B cell (primary cell): ENCODE measurements at regions not wholly inside any gene's neighbourhood (a gene's known extent, or its start where the extent isn't known, plus 50 kb on each side); places are given as distances from the start of the nearest gene placed in this dataset.

Source experiments
- ATAC-seq: fragments of 200-7000 bp; cut with Tn5 transposase; one replicate; pipeline ENCODE4 v1.10.0; 2021; ENCODE audit warnings: low read depth, mild to moderate bottlenecking, moderate number of reproducible peaks, moderate library complexity
- CTCF ChIA-PET: fragments of 350-600 bp; sonication (Branson Sonifier 250); formaldehyde crosslinking; loops from one replicate; lab custom pipeline; 2021; ENCODE audit warnings: antibody characterized with exemption, inconsistent platforms; lab: Charles Lee
- POLR2A ChIA-PET: fragments of 350-600 bp; sonication (Branson Sonifier 250); formaldehyde crosslinking; loops from one replicate; lab custom pipeline; 2021; ENCODE audit warnings: antibody characterized with exemption; lab: Charles Lee
- DNase-seq: peaks from one replicate; pipeline ENCODE4 v3.0.0; 2013
- H2AFZ ChIP-seq: 2 replicates; pipeline ENCODE4 v1.6.1; 2012; ENCODE audit warnings: mild to moderate bottlenecking, low read depth, low read length; ENCODE audit not compliant: insufficient read depth, poor library complexity, severe bottlenecking
- H3K27ac ChIP-seq, 2 donors: 1 replicate in 1 of 2; 2 replicates in 1 of 2; pipeline ENCODE4 v1.5.1; 2012 to 2013; ENCODE audit warnings: low read length in 2 of 2, mild to moderate bottlenecking in 2 of 2, moderate library complexity in 1 of 2
- H3K27me3 ChIP-seq, 4 experiments: fragments of 200-600 bp in 1 of 4; sonication (generic) in 1 of 4; replicated peaks in 1 of 4; 1 replicate in 2 of 4; 2 replicates in 2 of 4; pipeline versions ENCODE4 v1.6.1 to v1.7.0; 2013 to 2016; ENCODE audit warnings: low read length in 3 of 4, mild to moderate bottlenecking in 2 of 4, mixed read lengths in 1 of 4, moderate library complexity in 1 of 4; ENCODE audit not compliant: insufficient read depth in 4 of 4, control insufficient read depth in 3 of 4; ENCODE audit errors: control extremely low read depth in 1 of 4
- H3K36me3 ChIP-seq, 2 experiments: replicated peaks in 1 of 2; 1 replicate in 1 of 2; 2 replicates in 1 of 2; pipeline versions ENCODE4 v1.6.1 to v1.7.1; 2013; ENCODE audit warnings: low read length in 1 of 2; ENCODE audit not compliant: insufficient read depth in 2 of 2, control insufficient read depth in 1 of 2; ENCODE audit errors: control extremely low read depth in 1 of 2, extremely low read depth in 1 of 2
- H3K4me1 ChIP-seq, 2 donors: fragments of 200-600 bp in 1 of 2; sonication (generic) in 1 of 2; 1 replicate in 1 of 2; 2 replicates in 1 of 2; pipeline versions ENCODE4 v1.5.1 to v1.6.1; 2013 to 2017; ENCODE audit warnings: low read length in 2 of 2; ENCODE audit not compliant: control insufficient read depth in 2 of 2, insufficient read depth in 2 of 2
- H3K4me2 ChIP-seq: replicated peaks from 2 replicates; pipeline ENCODE3; 2012; ENCODE audit warnings: mild to moderate bottlenecking, low read depth, low read length; ENCODE audit not compliant: poor library complexity, severe bottlenecking
- H3K4me3 ChIP-seq, 5 experiments: fragments of 200-600 bp in 1 of 5; sonication (generic) in 1 of 5; 1 replicate in 3 of 5; 2 replicates in 2 of 5; pipeline versions ENCODE4 v1.5.1 to v1.7.0; 2011 to 2016; ENCODE audit warnings: low read length in 4 of 5, mild to moderate bottlenecking in 4 of 5, low read depth in 2 of 5, control low read depth in 1 of 5, moderate library complexity in 1 of 5; ENCODE audit not compliant: insufficient read depth in 1 of 5; ENCODE audit errors: control extremely low read depth in 1 of 5, extremely low read depth in 1 of 5
- H3K79me2 ChIP-seq: fragments of 200-600 bp; sonication (generic); one replicate; pipeline ENCODE4 v1.6.0; 2016; ENCODE audit warnings: low read length; ENCODE audit not compliant: control insufficient read depth, insufficient read depth
- H3K9ac ChIP-seq: fragments of 200-600 bp; sonication (generic); 2 replicates; pipeline ENCODE4 v1.6.1; 2017; ENCODE audit warnings: mild to moderate bottlenecking, low read length, moderate library complexity
- H3K9me3 ChIP-seq, 3 donors: one replicate each; pipeline versions ENCODE4 v1.6.1 to v1.7.1; 2013; ENCODE audit warnings: low read length in 2 of 3; ENCODE audit not compliant: control insufficient read depth in 2 of 3, insufficient read depth in 1 of 3; ENCODE audit errors: control extremely low read depth in 1 of 3
- H4K20me1 ChIP-seq: 2 replicates; pipeline ENCODE4 v1.6.0; 2012; ENCODE audit warnings: mild to moderate bottlenecking, low read length; ENCODE audit not compliant: insufficient read depth, control insufficient read depth, poor library complexity, severe bottlenecking
- H3K27ac Mint-ChIP-seq: one replicate; pipeline ENCODE4 v1.8.0; 2021; ENCODE audit warnings: mixed read lengths
- H3K27me3 Mint-ChIP-seq: one replicate; pipeline ENCODE4 v1.8.0; 2021; ENCODE audit warnings: mixed read lengths
- H3K4me1 Mint-ChIP-seq: one replicate; pipeline ENCODE4 v1.8.0; 2021; ENCODE audit warnings: mixed read lengths
- H3K4me3 Mint-ChIP-seq: one replicate; pipeline ENCODE4 v1.8.0; 2021; ENCODE audit warnings: mixed read lengths
- H3K9me3 Mint-ChIP-seq: one replicate; pipeline ENCODE4 v1.8.0; 2022; ENCODE audit warnings: mixed read lengths; ENCODE audit not compliant: insufficient read depth
- EZH2 ChIP-seq: IDR thresholded peaks from 2 replicates; pipeline ENCODE4 v1.6.1; 2012; ENCODE audit warnings: borderline replicate concordance, low read depth, mild to moderate bottlenecking, moderate library complexity, low read length; ENCODE audit not compliant: insufficient read depth, poor library complexity, severe bottlenecking
- WGBS: methylation state at CpG from one replicate; pipeline ENCODE4 v1.1.5; 2013; ENCODE audit warnings: missing lambda C conversion rate; ENCODE audit not compliant: insufficient coverage; 5-methylcytosine and 5-hydroxymethylcytosine counted together
- intact Hi-C: fragments of 100-400 bp; cut with micrococcal nuclease; formaldehyde crosslinking; loops from one replicate; pipeline ENCODE4 v1.10.0; 2022
- TF ChIP-seq, protein P1 (sequence below): fragments of 200-600 bp; IDR thresholded peaks from one replicate; pipeline ENCODE4 v1.8.0; 2022; ENCODE audit warnings: antibody characterized with exemption, mild to moderate bottlenecking

DNA sequence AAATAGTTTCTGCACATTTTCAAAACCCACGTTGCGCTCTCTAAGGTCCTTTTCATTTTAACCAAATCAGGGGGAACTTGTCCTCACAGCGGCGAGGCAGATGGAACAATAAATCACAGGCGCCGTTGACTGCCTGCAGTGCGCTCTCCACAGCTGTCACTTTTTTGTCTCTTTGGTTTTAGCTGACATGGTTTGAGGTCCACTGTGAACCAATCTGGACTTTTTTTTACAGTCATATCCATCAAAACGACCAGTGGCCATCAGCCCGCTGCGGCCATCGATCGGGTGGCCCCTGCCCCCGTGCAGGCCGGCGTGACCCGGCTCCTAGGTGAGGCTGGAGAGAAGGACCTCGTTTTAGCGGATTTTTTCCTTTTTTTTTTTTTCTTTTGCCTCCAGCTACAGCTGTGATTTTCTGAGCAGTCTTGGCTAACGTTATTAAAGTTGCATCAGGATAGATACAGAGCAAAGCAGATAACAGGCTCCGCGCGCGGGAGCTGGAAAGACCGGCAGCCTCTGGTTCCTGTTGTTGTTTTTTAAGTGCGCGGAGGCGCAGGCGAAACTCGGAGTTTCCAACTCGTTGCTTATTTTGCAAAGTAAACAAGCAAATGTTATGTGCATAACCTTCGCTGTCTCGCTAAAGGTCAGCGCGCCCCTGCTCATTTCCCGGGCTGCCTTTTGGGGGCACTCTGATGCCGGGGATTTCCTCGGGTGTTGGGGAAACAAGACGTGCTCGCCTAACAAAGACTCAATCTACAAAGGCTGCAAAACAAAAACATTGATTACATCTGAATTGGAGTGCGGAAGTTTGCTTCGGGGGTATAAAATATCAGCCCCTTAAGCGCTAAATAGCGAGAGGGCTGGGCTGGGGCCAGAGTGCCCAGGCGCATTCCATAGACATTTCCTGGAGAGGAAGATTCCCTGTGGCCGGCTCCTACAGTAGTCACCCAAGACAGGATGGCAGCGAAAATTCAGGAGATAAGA, 414.8 kb upstream of the MKI67 start:
- ChIA-PET CTCF (no interaction called here), POLR2A (no interaction called here)
- H2AFZ ChIP-seq: no peak overlapping the region
- H3K27ac ChIP-seq: no peak overlapping the region
- Mint-ChIP-seq H3K27me3 (peaks cover 34% of the 10 kb centered on the region), H3K27ac (no peak overlapping the region), H3K4me1 (no peaks in the 10 kb centered on the region), H3K9me3 (no peaks in the 10 kb centered on the region), H3K4me3 (no peak overlapping the region)
- intact Hi-C loops: no loop called here
- 12% methylated on average over 36 of the region's 46 CpGs for WGBS
- no peaks in the 10 kb centered on the region for H3K4me1 ChIP-seq
- no peaks in the 10 kb centered on the region for H3K79me2 ChIP-seq
- H4K20me1 ChIP-seq: no peaks in the 10 kb centered on the region
- H3K27me3 ChIP-seq: peaks cover 0 to 26% (median 5%) of the 10 kb centered on the region in 4 experiments
- ATAC-seq: no peak
- H3K4me2 ChIP-seq: no peak overlapping the region
- no peak overlapping the region for H3K9ac ChIP-seq
- H3K9me3 ChIP-seq: no peaks in the 10 kb centered on the region
- H3K36me3 ChIP-seq: no peaks in the 10 kb centered on the region
- H3K4me3 ChIP-seq: no peak overlapping the region
- TF ChIP-seq, protein P1, sequence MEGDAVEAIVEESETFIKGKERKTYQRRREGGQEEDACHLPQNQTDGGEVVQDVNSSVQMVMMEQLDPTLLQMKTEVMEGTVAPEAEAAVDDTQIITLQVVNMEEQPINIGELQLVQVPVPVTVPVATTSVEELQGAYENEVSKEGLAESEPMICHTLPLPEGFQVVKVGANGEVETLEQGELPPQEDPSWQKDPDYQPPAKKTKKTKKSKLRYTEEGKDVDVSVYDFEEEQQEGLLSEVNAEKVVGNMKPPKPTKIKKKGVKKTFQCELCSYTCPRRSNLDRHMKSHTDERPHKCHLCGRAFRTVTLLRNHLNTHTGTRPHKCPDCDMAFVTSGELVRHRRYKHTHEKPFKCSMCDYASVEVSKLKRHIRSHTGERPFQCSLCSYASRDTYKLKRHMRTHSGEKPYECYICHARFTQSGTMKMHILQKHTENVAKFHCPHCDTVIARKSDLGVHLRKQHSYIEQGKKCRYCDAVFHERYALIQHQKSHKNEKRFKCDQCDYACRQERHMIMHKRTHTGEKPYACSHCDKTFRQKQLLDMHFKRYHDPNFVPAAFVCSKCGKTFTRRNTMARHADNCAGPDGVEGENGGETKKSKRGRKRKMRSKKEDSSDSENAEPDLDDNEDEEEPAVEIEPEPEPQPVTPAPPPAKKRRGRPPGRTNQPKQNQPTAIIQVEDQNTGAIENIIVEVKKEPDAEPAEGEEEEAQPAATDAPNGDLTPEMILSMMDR: no peak
- no peak for TF ChIP-seq EZH2
- no peak for DNase-seq

DNA sequence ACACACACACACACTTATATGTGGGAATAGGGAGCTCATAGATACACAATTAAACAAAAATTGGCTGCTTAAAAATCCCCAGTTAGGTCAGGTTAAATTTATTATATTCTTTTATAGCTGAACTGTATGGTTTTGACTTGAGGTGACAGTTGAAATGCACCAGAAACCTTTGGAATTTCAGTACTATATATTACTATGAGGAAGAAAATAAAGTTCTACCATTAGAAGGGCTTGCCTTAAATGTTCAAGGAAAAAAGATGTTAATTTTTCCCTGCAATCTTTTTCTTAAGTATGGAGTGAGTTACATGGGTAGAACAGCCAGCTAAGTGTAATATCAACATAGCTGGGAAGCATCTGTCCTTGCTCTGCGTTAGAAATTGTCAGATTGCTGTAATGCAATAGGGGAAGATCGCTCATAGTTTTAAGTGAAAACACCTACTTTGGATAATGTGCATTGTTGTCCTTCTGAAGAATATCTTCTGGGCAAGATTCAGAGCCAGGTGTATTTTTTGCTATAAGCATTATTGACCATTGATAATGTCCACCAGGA, 415.8 kb upstream of the MKI67 start:
- ATAC-seq: no peak
- Histone ChIP-seq H3K9me3 (peaks cover 0 to under 1% (median 0%) of the 10 kb centered on the region in 3 donors), H3K4me2 (no peak overlapping the region), H2AFZ (no peak overlapping the region), H3K79me2 (no peaks in the 10 kb centered on the region), H3K27ac (no peak overlapping the region), H4K20me1 (no peaks in the 10 kb centered on the region), H3K4me3 (no peak overlapping the region), H3K27me3 (peaks cover 0 to 26% (median 5%) of the 10 kb centered on the region in 4 experiments), H3K9ac (no peak overlapping the region), H3K4me1 (no peaks in the 10 kb centered on the region), H3K36me3 (no peaks in the 10 kb centered on the region)
- Mint-ChIP-seq H3K27ac (no peak overlapping the region), H3K4me3 (no peak overlapping the region), H3K9me3 (no peaks in the 10 kb centered on the region), H3K4me1 (no peaks in the 10 kb centered on the region), H3K27me3 (peaks cover 30% of the 10 kb centered on the region)
- 90% methylated on average over 2 of the region's 2 CpGs for WGBS
- POLR2A ChIA-PET: no interaction called here
- TF ChIP-seq EZH2: no peak
- TF ChIP-seq, protein P1: no peak
- DNase-seq: no peak
- CTCF ChIA-PET: no interaction called here
- intact Hi-C loops: no loop called here
